ENCODE measurements at regions not wholly inside any gene's neighbourhood (a gene's known extent, or its start where the extent isn't known, plus 50 kb on each side); places are given as distances from the start of the nearest gene placed in this dataset.

DNA sequence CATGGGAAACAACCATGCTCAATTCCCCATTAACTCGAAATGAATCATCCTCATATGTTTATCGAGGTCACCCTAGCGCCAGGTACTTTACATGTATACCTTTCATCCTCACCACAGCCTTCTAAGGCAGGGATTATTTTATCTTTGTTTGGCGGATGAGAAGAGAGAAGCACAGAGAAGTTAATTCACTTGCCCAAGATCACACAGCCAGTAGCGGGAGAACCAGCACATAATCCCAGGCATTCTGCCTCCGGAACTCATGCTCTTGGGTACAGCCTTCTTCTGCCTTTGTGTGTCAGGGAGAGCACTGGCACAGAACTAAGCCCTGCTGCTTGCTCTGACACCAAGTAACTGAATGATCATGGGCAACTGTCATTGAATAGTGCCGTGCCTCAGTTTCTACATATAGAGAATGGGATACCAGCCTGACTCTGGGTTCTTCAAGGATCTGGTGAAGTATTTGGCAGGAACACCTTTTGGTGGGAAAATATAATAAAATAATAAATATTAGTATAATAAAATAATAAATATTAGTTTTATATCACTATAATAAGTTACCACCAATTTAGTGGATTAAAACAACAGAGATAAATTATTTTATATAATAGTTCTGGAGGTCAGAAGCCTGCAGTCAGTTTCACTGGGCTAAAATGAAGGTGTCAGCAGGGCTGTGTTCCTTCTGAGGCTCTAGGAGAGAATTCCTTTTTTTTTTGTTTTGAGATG is 220.9 kb downstream of the AACS start:
- Histone ChIP-seq H3K27me3 (replicated peaks in 1 of 2; ENCODE audit: control insufficient read depth in 2 of 2, insufficient read depth in 2 of 2, low read length in 1 of 2) (peaks cover 0 to 4% of the 10 kb centered on the region in 2 experiments; a peak in 3 of 4 replicates), H3K27ac (ENCODE audit: control insufficient read depth, insufficient read depth) (no peak overlapping the region), H3K9ac (ENCODE audit: control insufficient read depth, insufficient read depth, low read length) (no peak overlapping the region), H4K20me1 (ENCODE audit: control insufficient read depth, insufficient read depth) (no peaks in the 10 kb centered on the region), H3K9me3 (replicated peaks; ENCODE audit: control insufficient read depth, insufficient read depth, low read length) (no peaks in the 10 kb centered on the region; the same call in 2 of the 3 replicates), H3K36me3 (ENCODE audit: control insufficient read depth in 2 of 2, insufficient read depth in 2 of 2, low read length in 1 of 2) (no peaks in the 10 kb centered on the region), H3K4me1 (ENCODE audit: control insufficient read depth, insufficient read depth, low read length) (peaks cover 6% of the 10 kb centered on the region; the same call in 1 of the 2 replicates), H2AFZ (ENCODE audit: control insufficient read depth, low read depth, low read length) (no peak overlapping the region), H3K4me3 (no peak overlapping the region), H3K79me2 (ENCODE audit: control insufficient read depth, insufficient read depth, low read length) (no peaks in the 10 kb centered on the region), H3K4me2 (ENCODE audit: control insufficient read depth, insufficient read depth) (no peak overlapping the region)
- no TSS peak for BruUV-seq (replicated peaks)
- CTCF ChIA-PET: no interaction called here
- TF ChIP-seq, protein P1, sequence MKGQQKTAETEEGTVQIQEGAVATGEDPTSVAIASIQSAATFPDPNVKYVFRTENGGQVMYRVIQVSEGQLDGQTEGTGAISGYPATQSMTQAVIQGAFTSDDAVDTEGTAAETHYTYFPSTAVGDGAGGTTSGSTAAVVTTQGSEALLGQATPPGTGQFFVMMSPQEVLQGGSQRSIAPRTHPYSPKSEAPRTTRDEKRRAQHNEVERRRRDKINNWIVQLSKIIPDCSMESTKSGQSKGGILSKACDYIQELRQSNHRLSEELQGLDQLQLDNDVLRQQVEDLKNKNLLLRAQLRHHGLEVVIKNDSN (IDR thresholded peaks at IDR 0.05; ENCODE audit: borderline replicate concordance, extremely low read length, insufficient read depth, low read depth, low read length): no peak
- intact Hi-C loops (cut with micrococcal nuclease; ENCODE audit: unreplicated experiment) (no loop called here), in situ Hi-C loops (cut with MboI) (no loop called here)
- no peak for DNase-seq (ENCODE audit: low read depth, low spot score)
- 42% methylated on average over 7 of the region's 7 CpGs for WGBS (ENCODE audit: insufficient coverage, insufficient replicate concordance, low lambda C conversion rate, missing lambda C conversion rate)
- no peak for ATAC-seq
- SMC1A ChIA-PET (ENCODE audit: uncharacterized antibody, unreplicated experiment): no interaction called here
- no peak for FAIRE-seq
- POLR2A ChIA-PET: no interaction called here
- RAD21 ChIA-PET (ENCODE audit: unreplicated experiment): no interaction called here

DNA sequence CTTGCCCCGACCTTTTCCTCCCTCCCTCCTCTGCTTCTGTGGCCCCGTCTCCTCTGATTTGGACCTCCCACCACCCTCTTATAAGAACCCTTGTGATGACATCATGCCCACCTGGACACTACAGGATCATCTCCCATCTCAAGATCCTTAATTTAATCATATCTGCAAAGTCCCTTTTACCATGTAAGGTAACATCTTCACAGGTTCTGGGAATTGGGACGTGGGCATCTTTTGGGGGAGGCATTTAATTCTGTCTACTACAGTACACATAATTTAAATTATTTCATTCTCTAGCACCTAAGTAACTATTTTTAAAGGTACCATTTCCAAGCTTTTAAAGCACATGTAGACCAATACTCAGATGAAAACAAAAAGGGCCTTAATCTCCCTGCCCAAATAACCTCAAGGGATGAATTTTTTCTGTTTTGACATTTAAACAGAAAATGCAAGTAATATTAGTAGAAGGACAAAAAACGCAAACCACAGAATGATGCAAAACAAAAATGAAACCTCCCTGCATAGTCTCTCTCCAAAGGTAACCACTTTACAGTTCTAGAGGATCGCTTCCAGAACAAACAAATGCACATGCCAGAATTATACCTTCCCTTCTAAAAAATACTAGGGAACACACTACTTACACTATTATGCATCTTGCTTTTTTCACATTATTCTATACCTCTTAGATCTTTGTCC is 222.1 kb downstream of the AACS start:
- CTCF ChIA-PET: interaction anchor here (0.7 kb wide), 1 partner anchor 116 kb away, joined by 3 read pairs; no protein-coding TSS in a partner anchor
- no TSS peak for BruUV-seq (replicated peaks)
- POLR2A ChIA-PET: no interaction called here
- H3K4me2 ChIP-seq (ENCODE audit: control insufficient read depth, insufficient read depth): peak overlapping the region; percentile 22; the same call in 1 of the 2 replicates
- SMC1A ChIA-PET (ENCODE audit: uncharacterized antibody, unreplicated experiment): no interaction called here
- H4K20me1 ChIP-seq (ENCODE audit: control insufficient read depth, insufficient read depth): no peaks in the 10 kb centered on the region
- no peak overlapping the region for H3K9ac ChIP-seq (ENCODE audit: control insufficient read depth, insufficient read depth, low read length)
- no peak overlapping the region for H3K4me3 ChIP-seq
- H3K27me3 ChIP-seq (replicated peaks in 1 of 2; ENCODE audit: control insufficient read depth in 2 of 2, insufficient read depth in 2 of 2, low read length in 1 of 2): peaks cover 0 to 4% of the 10 kb centered on the region in 2 experiments; a peak in 3 of 4 replicates
- intact Hi-C loops (cut with micrococcal nuclease; ENCODE audit: unreplicated experiment) (no loop called here), in situ Hi-C loops (cut with MboI) (no loop called here)
- FAIRE-seq (no peak), ATAC-seq (peak; percentile 67), DNase-seq (ENCODE audit: low read depth, low spot score) (peak; percentile 19)
- no peak overlapping the region for H2AFZ ChIP-seq (ENCODE audit: control insufficient read depth, low read depth, low read length)
- TF ChIP-seq, protein P2, sequence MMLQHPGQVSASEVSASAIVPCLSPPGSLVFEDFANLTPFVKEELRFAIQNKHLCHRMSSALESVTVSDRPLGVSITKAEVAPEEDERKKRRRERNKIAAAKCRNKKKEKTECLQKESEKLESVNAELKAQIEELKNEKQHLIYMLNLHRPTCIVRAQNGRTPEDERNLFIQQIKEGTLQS (IDR thresholded peaks at IDR 0.05; ENCODE audit: borderline replicate concordance, extremely low read depth, low read depth, low read length): no peak
- TF ChIP-seq EED (IDR thresholded peaks at IDR 0.05; ENCODE audit: low read depth) (0 out of 2 replicates have a peak, but pooled peaks have one; percentile 18), MEF2B (IDR thresholded peaks at IDR 0.05; ENCODE audit: partially characterized antibody, poor library complexity, severe bottlenecking) (peak; percentile 26), IRF4 (IDR thresholded peaks at IDR 0.05; ENCODE audit: low read depth, low read length) (peak; percentile 56; the same call in 1 of the 2 replicates), NFIC (IDR thresholded peaks at IDR 0.05; ENCODE audit: low read depth, low read length) (peak; percentile 63), MEF2A (IDR thresholded peaks at IDR 0.05; ENCODE audit: insufficient read depth, low read depth, low read length) (no peak), RFX5 (IDR thresholded peaks at IDR 0.05; ENCODE audit: low read depth, low read length) (no peak), CEBPB (IDR thresholded peaks at IDR 0.05; ENCODE audit: borderline replicate concordance in 1 of 2, low read depth in 2 of 2, low read length in 2 of 2) (no peak), IKZF2 (IDR thresholded peaks at IDR 0.05) (peak; percentile 73 to 77), STAT1 (conservative IDR thresholded peaks at IDR 0.05) (no peak), RUNX3 (IDR thresholded peaks at IDR 0.05; ENCODE audit: low read length) (peak; percentile 93), IKZF1 (conservative IDR thresholded peaks at IDR 0.05) (peak; percentile 52), SREBF1 (IDR thresholded peaks at IDR 0.05; ENCODE audit: low read length) (no peak), POLR2AphosphoS5 (IDR thresholded peaks at IDR 0.05; ENCODE audit: low read length) (no peak), JUNB (IDR thresholded peaks at IDR 0.05) (peak; percentile 92)
- no peaks in the 10 kb centered on the region for H3K36me3 ChIP-seq (ENCODE audit: control insufficient read depth in 2 of 2, insufficient read depth in 2 of 2, low read length in 1 of 2)
- peaks cover 6% of the 10 kb centered on the region; the same call in 1 of the 2 replicates for H3K4me1 ChIP-seq (ENCODE audit: control insufficient read depth, insufficient read depth, low read length)
- H3K27ac ChIP-seq (ENCODE audit: control insufficient read depth, insufficient read depth): no peak overlapping the region
- whole genome bisulfite sequencing (ENCODE audit: insufficient coverage, insufficient replicate concordance, low lambda C conversion rate, missing lambda C conversion rate): 29% methylated on average over 5 of the region's 5 CpGs
- RAD21 ChIA-PET (ENCODE audit: unreplicated experiment): no interaction called here
- H3K79me2 ChIP-seq (ENCODE audit: control insufficient read depth, insufficient read depth, low read length): no peaks in the 10 kb centered on the region
- no peaks in the 10 kb centered on the region; the same call in 2 of the 3 replicates for H3K9me3 ChIP-seq (replicated peaks; ENCODE audit: control insufficient read depth, insufficient read depth, low read length)
